ENCODE measurements at regions not wholly inside any gene's neighbourhood (a gene's known extent, or its start where the extent isn't known, plus 50 kb on each side); places are given as distances from the start of the nearest gene placed in this dataset.

DNA sequence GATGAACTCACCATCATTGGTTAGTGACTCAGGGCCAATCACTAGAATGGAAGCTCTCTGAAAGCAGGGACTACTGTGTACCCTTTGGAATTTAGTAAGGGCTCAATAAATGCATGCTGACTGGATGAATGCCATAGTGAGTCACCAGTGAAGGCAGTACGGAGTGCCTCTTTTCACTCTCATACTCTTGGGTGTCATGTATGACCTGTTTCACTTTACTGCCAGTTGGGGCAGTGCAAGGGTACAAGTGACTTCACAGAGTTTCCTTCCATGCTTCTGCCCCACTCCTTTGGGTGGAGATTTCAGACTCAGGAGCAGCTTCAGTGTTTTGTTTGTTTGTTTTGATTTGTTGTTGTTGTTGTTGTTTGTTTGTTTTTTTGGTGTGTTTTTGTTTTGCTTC, 57.7 kb downstream of the SOX3 start:
- TF ChIP-seq, protein P1, sequence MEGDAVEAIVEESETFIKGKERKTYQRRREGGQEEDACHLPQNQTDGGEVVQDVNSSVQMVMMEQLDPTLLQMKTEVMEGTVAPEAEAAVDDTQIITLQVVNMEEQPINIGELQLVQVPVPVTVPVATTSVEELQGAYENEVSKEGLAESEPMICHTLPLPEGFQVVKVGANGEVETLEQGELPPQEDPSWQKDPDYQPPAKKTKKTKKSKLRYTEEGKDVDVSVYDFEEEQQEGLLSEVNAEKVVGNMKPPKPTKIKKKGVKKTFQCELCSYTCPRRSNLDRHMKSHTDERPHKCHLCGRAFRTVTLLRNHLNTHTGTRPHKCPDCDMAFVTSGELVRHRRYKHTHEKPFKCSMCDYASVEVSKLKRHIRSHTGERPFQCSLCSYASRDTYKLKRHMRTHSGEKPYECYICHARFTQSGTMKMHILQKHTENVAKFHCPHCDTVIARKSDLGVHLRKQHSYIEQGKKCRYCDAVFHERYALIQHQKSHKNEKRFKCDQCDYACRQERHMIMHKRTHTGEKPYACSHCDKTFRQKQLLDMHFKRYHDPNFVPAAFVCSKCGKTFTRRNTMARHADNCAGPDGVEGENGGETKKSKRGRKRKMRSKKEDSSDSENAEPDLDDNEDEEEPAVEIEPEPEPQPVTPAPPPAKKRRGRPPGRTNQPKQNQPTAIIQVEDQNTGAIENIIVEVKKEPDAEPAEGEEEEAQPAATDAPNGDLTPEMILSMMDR (IDR thresholded peaks at IDR 0.05): no peak
- DNase-seq (ENCODE audit: low spot score in 2 of 2): no peak
- H3K9me3 ChIP-seq: no peaks in the 10 kb centered on the region
- no peak overlapping the region for H3K4me3 ChIP-seq
- H3K36me3 ChIP-seq: no peaks in the 10 kb centered on the region
- no peaks in the 10 kb centered on the region for H3K4me1 ChIP-seq
- intact Hi-C loops (cut with DNase I): no loop called here
- H3K27me3 ChIP-seq: no peaks in the 10 kb centered on the region
- no peak overlapping the region for H3K27ac ChIP-seq

DNA sequence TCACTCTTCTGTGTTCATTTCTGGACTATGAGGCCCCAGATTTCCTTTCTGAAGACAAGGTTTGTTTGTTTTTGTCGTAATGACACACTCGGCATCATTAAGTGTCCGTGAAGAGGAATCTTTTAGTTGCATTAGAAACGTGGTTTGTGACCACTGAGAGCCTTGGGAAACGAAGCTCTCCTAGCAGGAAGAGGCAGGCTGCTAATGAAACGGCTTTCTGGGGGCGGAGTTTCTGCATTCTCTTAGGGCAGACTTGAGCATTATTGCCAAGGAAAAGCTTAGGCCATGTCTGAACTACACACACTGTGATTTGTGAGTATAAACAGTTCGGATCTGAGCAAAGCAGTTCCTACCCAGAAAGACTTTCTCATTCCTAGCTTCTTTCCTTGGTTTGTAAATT, 64.0 kb downstream of the SOX3 start:
- Histone ChIP-seq H3K27me3 (no peaks in the 10 kb centered on the region), H3K9me3 (no peaks in the 10 kb centered on the region), H3K36me3 (no peaks in the 10 kb centered on the region), H3K4me3 (no peak overlapping the region), H3K27ac (no peak overlapping the region), H3K4me1 (no peaks in the 10 kb centered on the region)
- TF ChIP-seq, protein P1 (IDR thresholded peaks at IDR 0.05): no peak
- no peak for DNase-seq (ENCODE audit: low spot score in 2 of 2)
- intact Hi-C loops (cut with DNase I): no loop called here

DNA sequence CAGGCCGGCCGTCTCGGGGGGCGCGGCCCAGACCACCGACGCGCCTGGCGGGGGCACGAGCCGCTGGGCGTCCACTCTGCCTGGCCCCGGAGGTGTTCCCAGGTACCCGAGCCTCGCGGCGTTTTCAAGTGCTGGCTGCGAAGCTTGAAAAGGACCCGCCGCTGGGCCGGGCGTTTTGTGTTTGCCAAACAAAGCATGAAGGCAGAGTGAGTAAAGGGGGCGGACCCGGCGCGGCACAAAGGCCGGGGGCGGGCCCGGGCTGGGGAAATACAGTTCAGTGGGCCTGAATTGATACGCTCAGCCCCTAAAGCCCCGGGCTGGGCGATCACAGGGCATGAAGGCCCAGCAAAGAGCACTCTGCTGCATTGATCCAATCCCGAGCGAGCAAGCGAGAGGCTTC, 65.4 kb downstream of the SOX3 start:
- Histone ChIP-seq H3K4me3 (peak overlapping the region in 1 of 2 donors; percentile 53), H3K9me3 (no peaks in the 10 kb centered on the region), H3K27me3 (no peaks in the 10 kb centered on the region), H3K4me1 (no peaks in the 10 kb centered on the region), H3K27ac (no peak overlapping the region), H3K36me3 (no peaks in the 10 kb centered on the region)
- TF ChIP-seq, protein P1 (IDR thresholded peaks at IDR 0.05): no peak
- no peak for DNase-seq (ENCODE audit: low spot score in 2 of 2)
- intact Hi-C loops (cut with DNase I): no loop called here

DNA sequence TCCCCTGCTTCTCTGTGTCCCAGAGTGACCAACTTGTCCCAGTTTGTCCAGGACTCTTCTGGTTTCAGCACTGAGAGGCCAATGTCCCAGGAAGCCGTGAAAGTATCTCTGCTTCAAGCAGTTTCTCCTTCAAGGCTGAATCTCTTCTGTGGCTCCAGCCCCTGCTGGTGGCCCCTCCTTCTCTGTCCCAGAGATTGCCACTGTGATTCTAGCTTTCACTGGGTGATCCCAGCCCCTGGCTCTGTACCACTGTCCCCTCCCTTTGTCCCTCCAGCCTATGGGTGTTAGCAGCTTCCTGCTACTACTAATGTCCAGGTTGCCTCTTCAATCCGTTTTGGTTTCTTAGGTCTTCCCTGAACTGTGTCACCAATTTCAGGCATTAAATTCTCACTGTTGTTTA, 70.5 kb downstream of the SOX3 start:
- Histone ChIP-seq H3K9me3 (no peaks in the 10 kb centered on the region), H3K4me1 (peaks cover 0 to 2% of the 10 kb centered on the region in 2 donors), H3K27me3 (no peaks in the 10 kb centered on the region), H3K36me3 (no peaks in the 10 kb centered on the region), H3K4me3 (no peak overlapping the region), H3K27ac (no peak overlapping the region)
- DNase-seq (ENCODE audit: low spot score in 2 of 2): no peak
- TF ChIP-seq, protein P1 (IDR thresholded peaks at IDR 0.05): no peak
- intact Hi-C loops (cut with DNase I): no loop called here

DNA sequence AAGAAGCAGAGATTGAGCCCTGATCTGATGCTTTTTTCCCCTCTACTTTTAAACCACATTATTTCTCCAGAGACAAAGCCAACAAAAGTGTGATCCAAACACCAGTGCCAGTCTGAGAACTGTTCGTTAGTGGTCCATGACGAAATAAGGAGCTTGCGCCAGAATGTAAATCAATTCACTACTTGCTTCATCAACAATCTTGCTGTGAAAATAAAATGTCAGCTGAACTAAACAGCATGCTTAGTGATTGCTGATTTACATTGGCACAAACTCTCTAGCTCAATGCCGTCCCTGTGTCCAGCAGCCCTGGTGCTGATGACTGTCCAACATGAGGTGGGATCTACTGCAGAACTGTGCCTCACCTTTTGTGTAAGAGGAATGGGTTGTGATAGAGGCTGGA, 71.3 kb downstream of the SOX3 start:
- no peaks in the 10 kb centered on the region for H3K36me3 ChIP-seq
- intact Hi-C loops (cut with DNase I): no loop called here
- no peaks in the 10 kb centered on the region for H3K27me3 ChIP-seq
- no peaks in the 10 kb centered on the region for H3K9me3 ChIP-seq
- no peak for DNase-seq (ENCODE audit: low spot score in 2 of 2)
- no peak overlapping the region for H3K27ac ChIP-seq
- TF ChIP-seq, protein P1 (IDR thresholded peaks at IDR 0.05): no peak
- H3K4me1 ChIP-seq: peaks cover 0 to 2% of the 10 kb centered on the region in 2 donors
- no peak overlapping the region for H3K4me3 ChIP-seq

Data from ascending aorta (tissue), 2 donors.